HG02610 (cell line): ENCODE measurements at regions not wholly inside any gene's neighbourhood (a gene's known extent, or its start where the extent isn't known, plus 50 kb on each side); places are given as distances from the start of the nearest gene placed in this dataset.
"Not testable (repeated sequence)": the region's sequence is repeated elsewhere in the genome, so short reads cannot be mapped to it uniquely, and the experiment has no call there.

Experiments
- ATAC-seq: cut with Tn5 transposase; IDR thresholded peaks from one replicate; pipeline ENCODE4 v1.9.1; 2021; ENCODE audit warnings: mild to moderate bottlenecking, moderate library complexity; ENCODE audit not compliant: unreplicated experiment

DNA sequence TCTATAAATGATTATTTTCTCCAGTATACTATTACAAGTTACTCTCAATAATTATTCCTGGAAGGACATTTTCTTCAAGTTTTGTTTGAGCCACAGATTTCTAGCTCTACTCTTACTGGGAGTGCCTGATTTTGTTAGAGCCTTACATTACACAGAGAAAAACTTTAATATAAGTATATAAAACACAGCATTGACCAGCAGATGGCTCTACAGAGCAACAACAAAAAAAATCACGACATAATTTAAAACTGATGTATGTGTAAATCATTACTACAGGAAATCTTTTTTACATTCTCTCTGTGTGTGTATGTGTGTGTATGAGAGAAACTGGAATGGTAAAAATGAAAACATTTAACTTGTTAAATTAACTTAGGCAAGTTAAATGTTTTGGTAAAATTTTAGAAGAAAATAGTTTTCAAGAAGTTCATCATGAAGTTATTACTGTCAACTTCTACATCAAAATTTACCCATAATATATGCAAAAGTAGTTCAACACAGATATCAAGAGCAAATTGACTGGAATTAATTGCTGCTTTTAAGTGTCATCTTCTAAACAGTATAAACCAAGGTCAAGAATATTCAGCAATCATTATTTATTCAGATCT is 103.3 kb downstream of the MDH1 start:
- ATAC-seq: no peak

DNA sequence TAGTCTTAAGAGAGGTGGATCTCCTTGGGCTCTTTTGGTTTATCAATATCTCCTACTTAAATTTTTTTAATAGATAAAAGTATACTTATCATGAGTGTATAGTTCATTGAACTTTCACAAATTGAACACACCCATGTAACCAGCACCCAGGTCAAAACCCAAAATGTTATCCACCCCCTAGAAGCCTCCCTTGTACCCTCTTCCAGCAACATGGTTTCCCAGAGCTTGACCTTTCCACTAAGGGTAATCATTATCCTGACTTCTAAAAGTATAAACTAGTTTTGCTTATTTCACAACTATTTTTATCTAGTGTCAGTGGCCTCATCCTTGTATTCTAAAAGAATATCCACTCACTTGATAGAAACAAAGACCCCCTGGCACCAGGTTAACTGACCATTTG is 106.8 kb downstream of the MDH1 start:
- no peak for ATAC-seq

DNA sequence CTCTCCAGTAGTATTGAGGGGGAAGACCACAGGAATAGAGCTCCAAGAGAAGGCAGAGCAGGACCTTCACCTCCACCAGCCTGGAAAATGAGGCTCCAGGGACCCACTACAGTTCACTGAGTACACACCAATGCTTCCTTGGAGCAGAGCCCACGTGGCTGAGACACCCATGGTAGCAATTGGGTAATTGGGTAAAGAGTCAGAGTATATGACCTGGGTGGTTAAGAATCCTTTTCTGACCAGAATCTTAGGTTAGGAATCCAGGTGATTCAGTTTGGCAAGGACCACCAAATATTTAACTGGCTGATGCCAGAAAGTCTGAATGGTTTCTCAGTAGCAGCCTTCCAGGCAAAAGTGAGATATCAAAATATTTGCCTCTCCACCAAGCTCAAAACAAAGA is 107.7 kb downstream of the MDH1 start:
- no peak for ATAC-seq

DNA sequence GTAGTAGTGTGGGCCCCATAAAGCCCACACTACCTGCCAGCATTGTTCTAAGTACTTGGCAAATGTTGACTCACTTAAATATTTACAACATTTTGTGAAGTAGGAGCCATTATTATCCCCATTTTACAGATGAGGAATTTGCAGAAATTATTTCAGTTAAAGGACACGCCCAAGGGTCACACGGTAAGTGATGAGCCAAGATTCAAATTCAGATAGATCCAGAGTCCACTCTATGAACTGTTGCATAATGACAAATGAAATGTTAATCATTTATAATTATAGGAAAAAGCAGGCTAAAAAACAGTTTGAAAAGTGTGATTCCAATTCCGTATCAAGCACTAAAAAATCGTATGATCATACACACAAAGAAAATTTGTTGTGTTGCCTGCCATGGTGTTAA is 108.4 kb downstream of the MDH1 start:
- ATAC-seq: no peak

DNA sequence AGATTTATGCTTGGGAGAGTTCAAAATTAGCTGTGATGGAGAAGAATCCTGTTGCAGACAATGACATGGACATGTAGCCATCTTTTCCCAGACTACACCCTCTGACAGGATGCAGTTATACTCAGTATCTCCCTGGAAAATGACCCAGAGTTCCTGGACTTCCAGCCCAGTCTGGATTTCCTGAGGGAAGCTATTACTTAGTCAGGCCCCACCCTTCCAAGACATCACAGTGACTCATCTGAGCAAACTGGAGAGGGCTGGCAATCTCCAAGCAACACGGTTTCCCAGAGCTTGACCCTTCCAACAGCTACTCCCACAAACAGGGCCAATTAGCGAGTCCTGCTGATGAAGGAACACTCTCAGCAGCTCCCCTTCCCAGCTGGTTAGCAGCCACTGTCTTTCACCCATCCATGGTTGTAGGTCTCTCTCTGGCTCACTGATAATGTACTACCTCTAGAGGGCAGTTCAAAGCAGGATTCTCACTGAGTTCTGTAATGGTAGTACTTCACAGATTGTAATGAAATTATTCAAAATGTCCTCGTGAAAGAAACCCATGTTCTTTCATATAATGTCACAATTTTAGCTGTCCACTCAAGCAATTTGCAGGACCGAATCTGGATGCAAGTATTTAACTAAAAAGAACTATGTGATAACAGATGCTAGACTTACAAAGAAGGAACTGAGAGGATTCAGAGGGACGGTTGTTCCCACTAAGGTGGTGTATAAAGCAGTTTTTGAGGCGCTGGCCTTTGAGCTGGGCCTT is 110.2 kb downstream of the MDH1 start:
- ATAC-seq: peak; percentile 69

DNA sequence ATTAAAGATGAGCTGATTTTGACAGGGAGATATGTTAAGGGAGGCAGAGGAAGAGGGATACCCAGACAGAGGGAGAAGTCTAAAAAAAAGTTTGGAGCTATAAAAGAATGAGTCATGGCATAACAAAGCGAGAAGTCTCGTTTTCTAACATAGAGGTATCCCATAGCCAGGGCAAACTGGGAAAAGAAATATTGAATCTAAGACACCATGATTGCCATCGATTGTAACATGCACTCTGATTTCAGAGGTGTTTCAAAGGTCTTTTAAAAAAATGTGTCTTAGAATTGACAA is 110.7 kb downstream of the MDH1 start:
- no peak for ATAC-seq

DNA sequence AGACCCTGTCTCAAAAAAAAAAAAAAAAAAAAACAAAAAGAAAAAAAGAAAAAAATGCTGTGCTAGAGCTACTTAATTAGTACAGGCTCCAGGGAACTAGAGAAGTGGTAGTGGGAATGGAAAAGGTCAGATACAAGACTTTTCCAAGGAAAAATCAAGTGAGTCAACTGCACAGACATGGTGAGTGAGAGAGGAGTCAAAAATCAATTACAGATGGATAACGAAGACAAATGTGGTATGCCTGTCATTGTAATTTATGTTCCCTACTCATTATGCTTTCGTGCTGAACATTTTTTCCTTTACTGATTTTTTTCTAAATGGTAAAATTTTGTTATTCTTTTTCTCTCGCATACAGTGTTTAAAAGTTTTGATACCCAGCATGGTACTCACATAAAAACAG is 111.5 kb downstream of the MDH1 start:
- no peak for ATAC-seq

DNA sequence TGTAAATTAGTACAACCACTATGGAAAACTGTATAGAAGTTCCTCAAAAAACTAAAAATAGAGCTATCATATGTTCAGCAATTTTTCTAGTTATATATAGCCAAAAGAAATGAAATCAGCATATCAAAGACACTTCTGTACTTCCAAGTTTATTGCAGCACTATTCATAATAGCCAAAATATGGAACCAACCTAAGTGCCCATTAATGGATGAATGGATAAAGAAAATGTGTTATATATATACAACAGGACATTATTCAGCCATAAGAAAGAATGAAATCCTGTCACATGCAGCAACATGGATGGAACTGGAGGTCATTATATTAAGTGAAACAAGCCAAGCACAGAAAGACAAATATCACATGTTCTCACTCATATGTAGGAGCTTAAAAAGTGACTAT is 112.6 kb downstream of the MDH1 start:
- ATAC-seq: no peak

DNA sequence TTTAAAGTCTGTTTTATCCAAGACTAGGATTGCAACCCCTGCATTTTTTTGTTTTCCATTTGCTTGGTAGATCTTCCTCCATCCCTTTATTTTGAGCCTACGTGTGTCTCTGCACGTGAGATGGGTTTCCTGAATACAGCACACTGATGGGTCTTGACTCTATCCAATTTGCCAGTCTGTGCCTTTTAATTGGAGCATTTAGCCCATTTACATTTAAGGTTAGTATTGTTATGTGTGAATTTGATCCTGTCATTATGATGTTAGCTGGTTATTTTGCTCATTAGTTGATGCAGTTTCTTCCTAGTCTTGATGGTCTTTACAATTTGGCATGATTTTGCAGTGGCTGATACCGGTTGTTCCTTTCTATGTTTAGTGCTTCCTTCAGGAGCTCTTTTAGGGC is 117.3 kb downstream of the MDH1 start:
- not testable (repeated sequence) for ATAC-seq

DNA sequence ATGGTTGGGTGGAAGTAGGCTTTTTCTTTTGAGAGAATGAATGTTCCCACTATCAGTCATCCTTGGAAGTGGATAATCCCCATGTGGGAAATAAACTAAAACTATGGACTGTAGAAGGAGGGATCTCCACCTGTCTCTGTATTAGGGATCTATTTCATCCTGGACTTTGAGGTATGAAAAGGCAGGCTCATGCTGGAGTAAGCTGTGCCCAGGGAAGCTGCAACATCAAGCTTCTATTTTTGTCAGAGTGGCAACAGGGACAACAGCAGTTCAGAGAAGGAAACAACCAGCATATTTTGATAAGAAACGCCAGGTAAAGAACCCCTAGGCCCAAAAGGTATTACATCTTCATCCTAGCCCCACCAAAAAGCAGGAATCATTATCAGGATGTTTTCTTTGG is 122.0 kb downstream of the MDH1 start:
- no peak for ATAC-seq

DNA sequence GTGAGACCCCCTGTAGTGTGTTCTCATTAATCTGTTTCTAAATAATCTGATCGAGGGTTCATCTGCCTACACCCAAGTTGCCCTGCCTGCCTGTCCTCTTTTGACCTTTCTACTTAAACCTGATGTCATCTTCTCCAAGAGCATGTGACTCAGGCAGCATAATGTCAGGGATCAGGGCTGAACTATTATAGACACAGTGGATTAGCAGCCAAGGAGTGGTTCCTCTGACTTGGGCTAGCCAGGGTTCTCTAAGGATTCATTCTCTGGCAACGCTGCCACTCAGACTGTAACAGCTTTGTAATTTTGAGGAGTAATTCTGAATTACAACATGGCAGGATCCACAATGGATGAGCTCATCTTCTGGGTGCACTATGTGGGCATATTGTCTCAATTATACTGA is 124.0 kb downstream of the MDH1 start:
- no peak for ATAC-seq

DNA sequence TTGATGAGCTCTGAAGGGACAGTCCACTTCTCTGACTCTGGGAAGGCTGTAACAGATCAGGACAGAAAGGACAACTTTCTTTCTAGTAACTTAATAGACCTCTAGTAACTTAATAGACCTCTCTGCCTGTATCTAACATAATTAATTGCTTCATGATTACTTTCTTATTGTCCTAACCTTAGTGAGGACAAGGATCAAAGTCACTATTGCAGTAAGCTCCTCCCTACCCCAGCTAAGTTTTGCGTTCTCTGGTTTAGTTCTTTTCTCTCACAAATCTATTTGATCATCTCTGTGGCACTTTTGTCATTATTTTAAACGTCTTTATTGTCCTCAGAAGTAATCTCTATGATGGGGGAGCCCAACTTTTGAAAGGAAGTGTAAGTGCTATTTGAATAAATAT is 125.5 kb upstream of the UGP2 start:
- ATAC-seq: no peak

DNA sequence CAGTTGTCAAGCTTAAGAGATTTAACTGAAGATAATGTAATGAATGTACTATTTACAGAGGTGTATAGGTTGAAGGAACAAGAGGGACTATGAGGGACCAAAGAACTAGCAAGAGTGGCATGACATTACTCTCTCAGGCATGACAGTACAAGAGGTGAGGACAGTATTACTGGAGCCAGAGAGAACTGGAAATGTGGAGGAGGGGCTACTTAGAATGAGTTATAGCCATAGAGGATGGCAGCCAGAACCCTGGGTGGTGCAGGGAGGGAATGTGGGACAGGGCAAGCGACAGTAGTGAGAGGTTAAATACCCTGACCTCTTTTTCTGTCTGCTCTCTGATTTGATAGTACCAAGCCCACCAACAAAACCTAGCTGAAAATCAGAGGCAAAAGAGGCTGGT is 122.6 kb upstream of the UGP2 start:
- ATAC-seq: no peak

DNA sequence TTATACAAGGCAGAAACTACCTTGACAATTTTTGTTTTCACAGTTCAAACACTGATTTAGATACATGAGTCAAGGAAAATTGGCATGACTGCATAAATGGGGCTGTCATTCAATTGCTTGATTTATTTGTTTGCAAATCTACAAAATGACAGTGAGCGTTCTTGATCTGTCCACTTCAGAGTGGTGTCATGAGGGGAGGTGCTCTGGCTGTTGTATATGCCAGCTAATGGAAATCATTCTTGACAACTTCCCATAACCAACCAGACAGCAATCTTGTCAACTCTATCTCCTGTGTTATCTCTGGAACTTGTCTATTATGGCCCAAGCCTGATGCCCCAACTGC is 120.6 kb upstream of the UGP2 start:
- ATAC-seq: no peak

DNA sequence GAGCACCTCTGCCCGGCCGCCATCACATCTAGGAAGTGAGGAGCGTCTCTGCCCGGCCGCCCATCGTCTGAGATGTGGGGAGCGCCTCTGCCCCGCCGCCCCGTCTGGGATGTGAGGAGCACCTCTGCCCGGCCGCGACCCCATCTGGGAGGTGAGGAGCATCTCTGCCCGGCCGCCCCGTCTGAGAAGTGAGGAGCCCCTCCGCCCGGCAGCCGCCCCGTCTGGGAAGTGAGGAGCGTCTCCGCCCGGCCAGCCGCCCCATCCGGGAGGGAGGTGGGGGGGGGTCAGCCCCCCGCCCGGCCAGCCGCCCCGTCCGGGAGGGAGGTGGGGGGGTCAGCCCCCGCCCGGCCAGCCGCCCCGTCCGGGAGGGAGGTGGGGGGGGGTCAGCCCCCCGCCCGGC is 119.4 kb upstream of the UGP2 start:
- not testable (repeated sequence) for ATAC-seq

DNA sequence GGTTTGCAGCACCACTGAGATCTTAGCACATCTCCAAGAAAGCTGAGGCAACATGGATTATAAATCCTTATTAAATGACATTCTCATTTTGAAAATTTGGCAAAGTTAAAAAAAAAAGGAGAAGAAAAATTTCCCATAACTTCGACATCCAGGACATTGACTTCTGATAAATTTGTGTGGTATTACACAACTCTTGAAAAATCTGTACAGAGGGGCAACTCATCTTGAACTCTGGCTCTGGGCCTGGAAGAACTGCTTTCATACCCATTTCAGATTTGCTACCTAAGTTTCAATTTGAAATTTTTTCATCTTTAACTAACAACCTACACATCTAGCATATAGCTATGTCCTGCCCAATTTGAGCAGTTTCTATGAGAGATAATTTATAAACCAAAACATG is 118.0 kb upstream of the UGP2 start:
- no peak for ATAC-seq

DNA sequence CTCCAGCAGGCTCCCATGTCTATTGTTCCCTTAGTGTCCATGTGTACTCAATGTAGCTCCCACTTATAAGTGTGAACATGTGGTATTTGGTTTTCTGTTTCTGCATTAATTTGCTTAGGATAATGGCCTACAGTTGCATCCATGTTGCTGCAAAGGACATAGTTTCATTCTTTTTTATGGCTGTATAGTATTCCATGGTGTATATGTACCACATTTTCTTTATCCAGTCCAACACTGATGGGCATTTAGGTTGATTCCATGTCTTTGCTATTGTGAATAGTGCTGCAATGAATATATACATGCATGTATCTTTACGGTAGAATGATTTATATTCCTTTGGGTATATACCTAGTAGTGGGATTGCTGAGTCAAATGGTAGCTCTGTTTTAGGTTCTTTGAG is 116.5 kb upstream of the UGP2 start:
- not testable (repeated sequence) for ATAC-seq

DNA sequence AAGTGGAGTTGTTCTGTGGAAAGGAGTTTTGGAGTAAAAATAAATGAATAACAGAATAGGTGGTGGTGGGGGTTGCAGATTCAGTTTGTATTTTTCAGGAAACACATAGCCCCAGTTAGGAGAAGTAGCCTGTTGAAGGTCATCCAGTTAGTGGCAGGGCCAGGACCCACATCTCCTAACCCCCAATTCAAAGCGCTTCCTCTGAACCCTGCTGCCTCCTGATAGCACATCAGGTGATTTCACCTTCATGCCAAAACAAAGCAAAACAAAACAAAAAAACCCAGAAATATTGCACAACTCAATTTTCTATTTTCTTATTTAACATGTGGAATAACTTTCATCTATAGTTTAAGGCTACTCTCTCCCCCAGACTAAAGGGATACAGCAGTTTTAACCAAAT is 112.3 kb upstream of the UGP2 start:
- no peak for ATAC-seq

DNA sequence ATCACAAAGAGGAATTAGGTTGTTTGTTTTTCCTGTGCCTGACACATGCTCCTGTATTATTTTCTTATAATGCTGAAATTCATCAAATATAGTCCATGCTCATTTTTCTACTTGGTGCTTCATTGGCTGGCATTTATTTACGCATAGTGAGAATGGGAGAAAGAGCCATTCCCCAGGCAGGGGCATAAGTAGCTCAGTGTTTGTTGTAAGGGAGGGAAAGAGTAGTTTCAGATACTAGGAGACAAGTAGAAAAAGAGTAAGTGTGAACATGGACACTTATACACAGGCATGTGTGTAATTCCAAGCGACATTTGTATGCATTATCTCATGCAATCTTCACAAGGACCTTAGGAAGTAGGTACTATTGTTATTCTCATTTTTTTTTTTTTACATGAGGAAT is 111.9 kb upstream of the UGP2 start:
- no peak for ATAC-seq

DNA sequence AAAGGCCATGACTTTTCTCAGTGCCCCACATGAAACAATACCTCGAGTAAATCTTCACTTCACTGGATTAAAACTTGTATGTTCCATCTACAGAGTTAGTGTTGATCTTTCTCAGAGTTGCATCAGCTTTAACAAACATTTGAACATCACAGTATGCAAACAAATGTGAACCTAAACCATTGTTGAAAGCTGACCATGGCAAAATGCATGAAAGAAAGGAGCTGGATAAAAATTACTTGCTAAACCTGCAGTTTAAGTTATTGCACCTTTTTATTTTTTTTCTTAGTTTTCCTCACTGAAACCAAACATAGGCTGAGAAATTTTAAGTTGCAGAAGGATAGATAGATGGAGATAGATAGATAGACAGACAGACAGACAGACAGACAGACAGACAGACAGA is 107.2 kb upstream of the UGP2 start:
- ATAC-seq: no peak

DNA sequence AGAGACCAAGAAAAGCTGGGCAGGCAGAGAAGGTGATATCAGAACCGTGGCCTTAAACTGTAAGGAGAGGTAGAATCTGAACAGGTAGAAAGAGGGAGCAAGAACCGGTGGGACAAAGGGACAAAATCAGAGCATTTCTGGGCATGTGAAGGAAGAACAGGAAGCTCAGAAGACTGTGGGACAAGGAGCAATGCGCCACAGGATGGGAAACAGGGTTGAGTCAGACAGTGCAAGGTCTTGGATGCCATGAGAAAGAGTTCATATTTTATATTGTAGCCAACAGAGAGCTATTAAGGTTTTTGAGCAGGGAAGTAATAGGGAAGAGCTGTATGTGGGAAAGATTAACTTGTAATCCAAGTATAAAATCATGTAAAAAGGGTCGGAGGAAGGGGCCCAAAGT is 106.4 kb upstream of the UGP2 start:
- ATAC-seq: no peak

DNA sequence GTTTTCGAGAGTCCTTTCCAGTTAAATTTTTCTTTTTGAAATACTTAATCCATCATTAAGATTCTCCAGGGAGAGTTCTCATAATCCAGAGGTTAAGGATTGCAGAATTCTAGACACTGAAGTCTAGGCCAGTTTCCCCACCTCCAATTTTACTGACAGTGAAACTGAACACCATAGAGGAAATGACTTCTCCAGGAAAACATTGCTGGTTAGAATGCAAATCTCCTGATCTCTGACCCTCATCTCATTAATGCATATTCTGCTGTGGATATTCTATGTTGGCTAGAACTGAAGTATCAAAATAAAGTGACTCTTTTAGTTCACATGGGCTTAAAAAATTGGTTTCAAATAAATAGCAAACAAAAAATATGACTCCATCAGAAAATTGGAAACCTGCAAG is 105.8 kb upstream of the UGP2 start:
- ATAC-seq: no peak

DNA sequence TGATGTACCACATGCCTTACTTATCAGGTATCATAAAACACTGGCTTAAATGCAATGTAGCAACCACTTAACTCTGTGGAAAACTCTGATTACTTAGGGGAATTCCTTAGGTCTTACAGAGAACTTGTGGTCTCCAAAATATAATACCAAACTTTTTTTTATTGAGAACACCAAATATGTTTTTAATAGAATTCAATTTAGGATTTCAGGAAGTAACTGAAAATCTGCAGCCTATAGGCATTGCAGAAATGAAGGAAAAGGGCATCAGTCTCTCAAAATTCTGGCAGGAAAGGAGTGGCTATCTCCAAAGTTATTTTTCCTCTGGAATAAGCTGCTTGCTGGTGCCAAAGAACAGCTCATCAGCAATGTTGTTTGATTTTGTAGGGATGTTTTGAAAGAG is 105.3 kb upstream of the UGP2 start:
- ATAC-seq: no peak
